WTC11 (cell line): ENCODE measurements at regions not wholly inside any gene's neighbourhood (a gene's known extent, or its start where the extent isn't known, plus 50 kb on each side); places are given as distances from the start of the nearest gene placed in this dataset.

Experiments used
- CBFB ChIP-seq: sonication (generic); formaldehyde crosslinking; IDR thresholded peaks from 2 replicates; pipeline ENCODE4 v1.8.1; 2022; ENCODE audit warnings: mild to moderate bottlenecking, low read depth, missing genetic modification reagents
- EMX1 ChIP-seq: fragments of 250-450 bp; sonication (Bioruptor Pico); IDR thresholded peaks from 2 replicates; pipeline ENCODE4 v1.8.0; 2021; ENCODE audit warnings: mild to moderate bottlenecking
- FOXJ3 ChIP-seq: sonication (generic); formaldehyde crosslinking; IDR thresholded peaks from 2 replicates; pipeline ENCODE4 v1.9.0; 2021; ENCODE audit warnings: missing genetic modification reagents, mild to moderate bottlenecking, borderline replicate concordance
- NR2C2 ChIP-seq: sonication (generic); formaldehyde crosslinking; IDR thresholded peaks from 2 replicates; pipeline ENCODE4 v1.8.0; 2022; ENCODE audit warnings: mild to moderate bottlenecking, missing genetic modification reagents
- SP1 ChIP-seq: sonication (generic); formaldehyde crosslinking; conservative IDR thresholded peaks from 2 replicates; pipeline ENCODE4 v1.8.1; 2022; ENCODE audit warnings: missing genetic modification reagents
- TCF7 ChIP-seq: sonication (generic); formaldehyde crosslinking; IDR thresholded peaks from 2 replicates; pipeline ENCODE4 v1.8.0; 2022; ENCODE audit warnings: mild to moderate bottlenecking, low read depth, missing genetic modification reagents, moderate library complexity
- TF ChIP-seq, protein P1 (sequence below): sonication (generic); formaldehyde crosslinking; IDR thresholded peaks from 2 replicates; pipeline ENCODE4 v1.8.0; 2022; ENCODE audit warnings: mild to moderate bottlenecking, missing genetic modification reagents
- TF ChIP-seq, protein P2 (sequence below): fragments of 200-600 bp; IDR thresholded peaks from 2 replicates; pipeline ENCODE4 v1.8.0; 2022; ENCODE audit warnings: antibody characterized with exemption
- TF ChIP-seq, protein P3 (sequence below): fragments of 250-450 bp; sonication (Bioruptor Pico); IDR thresholded peaks from 2 replicates; pipeline ENCODE4 v2.1.2; 2022; ENCODE audit warnings: mild to moderate bottlenecking, moderate library complexity
- TF ChIP-seq, protein P4 (sequence below): sonication (generic); formaldehyde crosslinking; IDR thresholded peaks from 2 replicates; pipeline ENCODE4 v1.8.0; 2023; ENCODE audit warnings: missing genetic modification reagents, mild to moderate bottlenecking, borderline replicate concordance

DNA sequence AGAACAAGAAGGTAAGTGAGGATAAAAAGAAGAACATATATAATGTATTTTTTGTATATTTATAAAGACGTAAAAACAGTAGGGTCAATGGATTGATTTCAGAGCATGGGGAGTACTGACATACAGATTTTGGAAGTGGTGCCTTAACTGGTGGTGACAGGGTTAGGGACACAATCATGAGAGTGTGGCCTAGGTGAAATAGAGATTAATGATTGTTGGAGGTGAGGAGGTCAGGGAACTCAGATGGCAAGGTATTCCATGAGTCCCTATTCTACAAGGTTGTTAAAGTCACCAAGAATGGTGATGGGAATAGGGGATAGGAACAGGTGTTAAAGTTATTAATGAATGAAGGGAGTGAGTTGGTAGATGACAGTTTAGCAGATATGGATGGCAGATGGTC lies 210.8 kb downstream of the SEMA6A start:
- TF ChIP-seq, protein P1, sequence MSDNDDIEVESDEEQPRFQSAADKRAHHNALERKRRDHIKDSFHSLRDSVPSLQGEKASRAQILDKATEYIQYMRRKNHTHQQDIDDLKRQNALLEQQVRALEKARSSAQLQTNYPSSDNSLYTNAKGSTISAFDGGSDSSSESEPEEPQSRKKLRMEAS: no peak
- TF ChIP-seq, protein P2, sequence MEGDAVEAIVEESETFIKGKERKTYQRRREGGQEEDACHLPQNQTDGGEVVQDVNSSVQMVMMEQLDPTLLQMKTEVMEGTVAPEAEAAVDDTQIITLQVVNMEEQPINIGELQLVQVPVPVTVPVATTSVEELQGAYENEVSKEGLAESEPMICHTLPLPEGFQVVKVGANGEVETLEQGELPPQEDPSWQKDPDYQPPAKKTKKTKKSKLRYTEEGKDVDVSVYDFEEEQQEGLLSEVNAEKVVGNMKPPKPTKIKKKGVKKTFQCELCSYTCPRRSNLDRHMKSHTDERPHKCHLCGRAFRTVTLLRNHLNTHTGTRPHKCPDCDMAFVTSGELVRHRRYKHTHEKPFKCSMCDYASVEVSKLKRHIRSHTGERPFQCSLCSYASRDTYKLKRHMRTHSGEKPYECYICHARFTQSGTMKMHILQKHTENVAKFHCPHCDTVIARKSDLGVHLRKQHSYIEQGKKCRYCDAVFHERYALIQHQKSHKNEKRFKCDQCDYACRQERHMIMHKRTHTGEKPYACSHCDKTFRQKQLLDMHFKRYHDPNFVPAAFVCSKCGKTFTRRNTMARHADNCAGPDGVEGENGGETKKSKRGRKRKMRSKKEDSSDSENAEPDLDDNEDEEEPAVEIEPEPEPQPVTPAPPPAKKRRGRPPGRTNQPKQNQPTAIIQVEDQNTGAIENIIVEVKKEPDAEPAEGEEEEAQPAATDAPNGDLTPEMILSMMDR: no peak
- TF ChIP-seq SP1 (CRISPR knock-in tag) (no peak), CBFB (CRISPR knock-in tag) (no peak), FOXJ3 (CRISPR knock-in tag) (no peak), TCF7 (CRISPR knock-in tag) (no peak), NR2C2 (no peak), EMX1 (CRISPR knock-in tag) (no peak)
- TF ChIP-seq, protein P3, sequence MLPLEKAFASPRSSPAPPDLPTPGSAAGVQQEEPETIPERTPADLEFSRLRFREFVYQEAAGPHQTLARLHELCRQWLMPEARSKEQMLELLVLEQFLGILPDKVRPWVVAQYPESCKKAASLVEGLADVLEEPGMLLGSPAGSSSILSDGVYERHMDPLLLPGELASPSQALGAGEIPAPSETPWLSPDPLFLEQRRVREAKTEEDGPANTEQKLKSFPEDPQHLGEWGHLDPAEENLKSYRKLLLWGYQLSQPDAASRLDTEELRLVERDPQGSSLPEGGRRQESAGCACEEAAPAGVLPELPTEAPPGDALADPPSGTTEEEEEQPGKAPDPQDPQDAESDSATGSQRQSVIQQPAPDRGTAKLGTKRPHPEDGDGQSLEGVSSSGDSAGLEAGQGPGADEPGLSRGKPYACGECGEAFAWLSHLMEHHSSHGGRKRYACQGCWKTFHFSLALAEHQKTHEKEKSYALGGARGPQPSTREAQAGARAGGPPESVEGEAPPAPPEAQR (CRISPR knock-in tag): no peak
- TF ChIP-seq, protein P4, sequence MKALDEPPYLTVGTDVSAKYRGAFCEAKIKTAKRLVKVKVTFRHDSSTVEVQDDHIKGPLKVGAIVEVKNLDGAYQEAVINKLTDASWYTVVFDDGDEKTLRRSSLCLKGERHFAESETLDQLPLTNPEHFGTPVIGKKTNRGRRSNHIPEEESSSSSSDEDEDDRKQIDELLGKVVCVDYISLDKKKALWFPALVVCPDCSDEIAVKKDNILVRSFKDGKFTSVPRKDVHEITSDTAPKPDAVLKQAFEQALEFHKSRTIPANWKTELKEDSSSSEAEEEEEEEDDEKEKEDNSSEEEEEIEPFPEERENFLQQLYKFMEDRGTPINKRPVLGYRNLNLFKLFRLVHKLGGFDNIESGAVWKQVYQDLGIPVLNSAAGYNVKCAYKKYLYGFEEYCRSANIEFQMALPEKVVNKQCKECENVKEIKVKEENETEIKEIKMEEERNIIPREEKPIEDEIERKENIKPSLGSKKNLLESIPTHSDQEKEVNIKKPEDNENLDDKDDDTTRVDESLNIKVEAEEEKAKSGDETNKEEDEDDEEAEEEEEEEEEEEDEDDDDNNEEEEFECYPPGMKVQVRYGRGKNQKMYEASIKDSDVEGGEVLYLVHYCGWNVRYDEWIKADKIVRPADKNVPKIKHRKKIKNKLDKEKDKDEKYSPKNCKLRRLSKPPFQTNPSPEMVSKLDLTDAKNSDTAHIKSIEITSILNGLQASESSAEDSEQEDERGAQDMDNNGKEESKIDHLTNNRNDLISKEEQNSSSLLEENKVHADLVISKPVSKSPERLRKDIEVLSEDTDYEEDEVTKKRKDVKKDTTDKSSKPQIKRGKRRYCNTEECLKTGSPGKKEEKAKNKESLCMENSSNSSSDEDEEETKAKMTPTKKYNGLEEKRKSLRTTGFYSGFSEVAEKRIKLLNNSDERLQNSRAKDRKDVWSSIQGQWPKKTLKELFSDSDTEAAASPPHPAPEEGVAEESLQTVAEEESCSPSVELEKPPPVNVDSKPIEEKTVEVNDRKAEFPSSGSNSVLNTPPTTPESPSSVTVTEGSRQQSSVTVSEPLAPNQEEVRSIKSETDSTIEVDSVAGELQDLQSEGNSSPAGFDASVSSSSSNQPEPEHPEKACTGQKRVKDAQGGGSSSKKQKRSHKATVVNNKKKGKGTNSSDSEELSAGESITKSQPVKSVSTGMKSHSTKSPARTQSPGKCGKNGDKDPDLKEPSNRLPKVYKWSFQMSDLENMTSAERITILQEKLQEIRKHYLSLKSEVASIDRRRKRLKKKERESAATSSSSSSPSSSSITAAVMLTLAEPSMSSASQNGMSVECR (CRISPR knock-in tag): no peak
